ENCODE measurements at regions not wholly inside any gene's neighbourhood (a gene's known extent, or its start where the extent isn't known, plus 50 kb on each side); places are given as distances from the start of the nearest gene placed in this dataset.

GRCh38 chr2:64819361-64819760, 165.6 kb upstream of the SERTAD2 start:
- ATAC-seq: no peak
- TF ChIP-seq ZNF8 (CRISPR knock-in tag; IDR thresholded peaks at IDR 0.05) (no peak), ARNTL (CRISPR knock-in tag; IDR thresholded peaks at IDR 0.05; ENCODE audit: borderline replicate concordance, low read depth) (no peak), ZFP30 (CRISPR knock-in tag; IDR thresholded peaks at IDR 0.05) (no peak), PPARA (CRISPR knock-in tag; IDR thresholded peaks at IDR 0.05; ENCODE audit: borderline replicate concordance) (no peak), PATZ1 (CRISPR knock-in tag; IDR thresholded peaks at IDR 0.05; ENCODE audit: borderline replicate concordance) (no peak), SNAI2 (CRISPR knock-in tag; IDR thresholded peaks at IDR 0.05) (no peak), BACH2 (CRISPR knock-in tag; IDR thresholded peaks at IDR 0.05; ENCODE audit: borderline replicate concordance) (no peak), ZFP3 (CRISPR knock-in tag; IDR thresholded peaks at IDR 0.05) (no peak), TSHZ2 (CRISPR knock-in tag; IDR thresholded peaks at IDR 0.05) (no peak), OSR1 (CRISPR knock-in tag; IDR thresholded peaks at IDR 0.05) (no peak), TOX (CRISPR knock-in tag; IDR thresholded peaks at IDR 0.05; ENCODE audit: borderline replicate concordance) (no peak), CSRNP3 (CRISPR knock-in tag; IDR thresholded peaks at IDR 0.05) (no peak), ESRRG (CRISPR knock-in tag; IDR thresholded peaks at IDR 0.05) (no peak), POU6F1 (CRISPR knock-in tag; IDR thresholded peaks at IDR 0.05; ENCODE audit: borderline replicate concordance, low read depth) (no peak), CREB5 (CRISPR knock-in tag; IDR thresholded peaks at IDR 0.05; ENCODE audit: low read depth) (no peak), CSDC2 (CRISPR knock-in tag; IDR thresholded peaks at IDR 0.05) (no peak)

GRCh38 chr2:64819774-64820688, 166.3 kb upstream of the SERTAD2 start:
- ATAC-seq: no peak
- TF ChIP-seq ZC3H10 (CRISPR knock-in tag; IDR thresholded peaks at IDR 0.05) (no peak), BACH2 (CRISPR knock-in tag; IDR thresholded peaks at IDR 0.05; ENCODE audit: borderline replicate concordance) (no peak), ARNTL (CRISPR knock-in tag; IDR thresholded peaks at IDR 0.05; ENCODE audit: borderline replicate concordance, low read depth) (no peak), ZFP3 (CRISPR knock-in tag; IDR thresholded peaks at IDR 0.05) (no peak), CREB5 (CRISPR knock-in tag; IDR thresholded peaks at IDR 0.05; ENCODE audit: low read depth) (no peak), ISL1 (CRISPR knock-in tag; IDR thresholded peaks at IDR 0.05) (no peak), GLIS3 (CRISPR knock-in tag; IDR thresholded peaks at IDR 0.05) (no peak), TSHZ2 (CRISPR knock-in tag; IDR thresholded peaks at IDR 0.05) (no peak), PPARA (CRISPR knock-in tag; IDR thresholded peaks at IDR 0.05; ENCODE audit: borderline replicate concordance) (no peak), TCF4 (CRISPR knock-in tag; IDR thresholded peaks at IDR 0.05; ENCODE audit: borderline replicate concordance) (no peak), CSRNP3 (CRISPR knock-in tag; IDR thresholded peaks at IDR 0.05) (no peak), ZNF565 (CRISPR knock-in tag; conservative IDR thresholded peaks at IDR 0.05; ENCODE audit: low read depth) (no peak), ESRRG (CRISPR knock-in tag; IDR thresholded peaks at IDR 0.05) (no peak), ZFP30 (CRISPR knock-in tag; IDR thresholded peaks at IDR 0.05) (no peak), ZNF8 (CRISPR knock-in tag; IDR thresholded peaks at IDR 0.05) (no peak), TOX (CRISPR knock-in tag; IDR thresholded peaks at IDR 0.05; ENCODE audit: borderline replicate concordance) (no peak), OSR1 (CRISPR knock-in tag; IDR thresholded peaks at IDR 0.05) (no peak)

Measured in SK-N-SH treated with all-trans-retinoic acid at 6 μM for 48 hours (cell line).